NCI-H146 (cell line): ENCODE measurements at regions not wholly inside any gene's neighbourhood (a gene's known extent, or its start where the extent isn't known, plus 50 kb on each side); places are given as distances from the start of the nearest gene placed in this dataset.
A peak's percentile ranks its signal among the peaks of the same experiment; 100 is the strongest.

Experiments
- DNase-seq: peaks from one replicate; lab custom pipeline; 2025; lab: John Stamatoyannopoulos, UW

DNA sequence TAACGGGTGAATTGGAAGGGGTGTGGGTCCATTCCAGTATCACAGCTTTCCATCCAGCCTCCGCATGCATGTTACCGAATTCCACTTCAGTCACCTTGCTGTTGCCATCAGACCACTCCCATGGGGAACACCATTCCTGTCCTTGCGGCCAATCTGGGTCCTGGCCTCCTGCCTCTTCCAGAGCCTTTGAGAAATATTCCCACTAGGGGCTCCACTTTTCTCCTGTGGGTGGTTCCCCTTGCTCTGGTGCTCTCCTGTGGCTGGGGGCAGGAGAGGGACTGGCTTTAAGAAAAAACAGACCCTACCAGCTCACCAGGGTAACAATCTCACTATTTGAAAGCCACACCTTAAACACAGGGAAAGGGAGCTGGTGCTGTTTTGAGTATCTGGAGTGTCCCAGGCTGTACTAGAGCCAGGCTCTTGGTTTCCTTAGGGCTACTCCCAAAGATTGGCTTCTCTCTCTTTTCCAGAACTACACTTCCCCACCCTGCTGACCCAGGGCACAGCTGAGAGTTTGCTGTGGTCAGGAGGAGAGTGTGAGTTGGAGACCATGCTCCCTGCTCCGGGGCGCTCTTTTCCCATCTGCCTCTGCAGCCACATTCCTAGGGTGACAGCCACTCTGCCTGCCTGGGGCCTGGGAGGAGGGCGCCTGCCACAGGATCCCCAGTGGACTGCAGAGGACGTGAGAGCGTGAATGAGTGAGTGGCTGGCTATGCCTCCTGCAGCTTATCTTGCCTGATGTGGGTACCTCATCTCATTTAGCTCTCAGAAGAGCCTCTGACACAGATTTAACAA lies 460.8 kb upstream of the HS6ST1 start:
- no peak for DNase-seq

DNA sequence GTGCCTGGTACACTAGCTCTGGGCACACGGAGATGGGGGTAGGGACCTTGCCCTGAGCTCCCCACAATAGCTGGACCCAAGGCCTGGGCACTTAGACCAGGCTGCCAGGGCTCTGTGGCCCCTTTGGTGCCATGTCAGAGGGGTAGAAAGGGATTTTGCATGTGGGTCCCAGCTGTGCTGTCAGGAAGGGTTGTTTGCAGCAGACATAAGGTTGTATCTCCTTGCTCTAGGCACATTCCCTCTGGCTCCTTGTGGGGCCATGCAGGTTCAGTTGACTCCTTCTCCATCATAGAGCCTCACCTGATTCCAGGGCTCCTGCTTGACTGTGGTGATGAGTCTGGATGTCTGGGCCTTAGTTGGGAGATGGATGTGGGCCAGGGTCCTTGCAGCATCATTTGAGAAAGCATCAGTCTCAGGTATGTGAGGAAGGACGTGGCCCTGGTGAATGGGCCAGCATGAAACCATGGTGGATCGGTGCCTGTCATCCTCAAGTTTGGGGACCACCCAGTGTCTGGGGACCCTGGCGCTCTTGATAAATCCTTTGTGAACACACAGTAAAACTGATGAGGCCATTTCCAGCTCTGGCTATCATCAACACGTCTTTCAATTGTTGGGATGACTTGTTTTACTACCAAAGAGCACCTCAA lies 461.9 kb upstream of the HS6ST1 start:
- no peak for DNase-seq

DNA sequence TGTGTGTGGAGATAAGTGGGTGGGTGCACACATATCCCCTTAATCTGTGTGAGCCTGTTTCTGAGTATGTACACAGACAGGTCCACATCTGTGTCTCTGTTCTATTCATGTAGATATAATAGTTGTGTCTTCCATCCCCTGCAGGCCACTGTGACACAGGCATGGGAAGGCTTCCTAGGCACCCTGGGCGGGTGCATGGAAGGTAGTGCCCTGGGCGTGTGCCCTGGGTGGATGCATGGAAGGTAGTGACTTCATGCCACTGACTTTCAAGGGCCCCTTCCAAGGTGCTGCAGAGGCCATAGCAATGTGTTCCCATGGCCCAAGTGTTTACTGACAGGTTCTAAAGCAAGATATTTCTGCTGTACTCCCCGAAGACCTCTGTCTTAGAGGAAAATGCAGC lies 462.5 kb upstream of the HS6ST1 start:
- no peak for DNase-seq

DNA sequence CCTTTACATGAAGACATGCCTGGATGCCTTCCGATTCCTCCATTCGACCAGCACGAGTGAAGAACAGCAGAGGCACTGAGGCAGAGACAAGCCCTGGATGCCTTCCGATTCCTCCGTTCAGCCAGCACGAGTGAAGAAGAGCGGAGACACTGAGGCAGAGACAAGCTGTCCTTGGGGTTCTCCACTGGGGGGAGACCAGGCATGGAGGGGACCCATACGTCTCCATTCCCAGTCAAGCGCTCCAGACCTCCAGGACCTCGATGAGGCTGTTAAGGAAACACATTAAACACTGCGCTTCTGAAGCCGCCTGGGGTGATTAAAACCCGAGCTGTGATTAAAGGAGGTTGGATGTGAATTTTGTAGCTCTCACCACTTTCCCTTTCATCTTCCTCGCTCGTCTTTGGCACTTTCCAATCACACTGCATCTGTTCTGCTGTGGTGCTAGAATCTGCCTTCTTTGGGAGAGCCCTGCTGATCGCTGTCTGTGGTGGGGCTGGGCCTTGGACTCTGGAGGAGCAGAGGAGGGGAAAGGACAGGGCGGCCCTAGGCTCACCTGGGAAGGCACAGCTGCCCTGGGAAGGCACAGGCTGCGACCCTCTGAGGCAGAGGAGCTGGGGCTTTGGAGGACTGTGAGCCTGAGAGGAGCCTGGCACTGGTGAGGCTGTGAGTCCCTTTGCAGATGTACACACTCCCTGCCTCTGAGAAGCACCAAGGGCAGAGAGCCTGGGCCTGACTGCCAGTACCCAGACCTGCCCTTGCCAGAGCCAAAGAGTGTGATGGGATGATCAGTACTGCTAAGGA lies 463.1 kb upstream of the HS6ST1 start:
- no peak for DNase-seq

DNA sequence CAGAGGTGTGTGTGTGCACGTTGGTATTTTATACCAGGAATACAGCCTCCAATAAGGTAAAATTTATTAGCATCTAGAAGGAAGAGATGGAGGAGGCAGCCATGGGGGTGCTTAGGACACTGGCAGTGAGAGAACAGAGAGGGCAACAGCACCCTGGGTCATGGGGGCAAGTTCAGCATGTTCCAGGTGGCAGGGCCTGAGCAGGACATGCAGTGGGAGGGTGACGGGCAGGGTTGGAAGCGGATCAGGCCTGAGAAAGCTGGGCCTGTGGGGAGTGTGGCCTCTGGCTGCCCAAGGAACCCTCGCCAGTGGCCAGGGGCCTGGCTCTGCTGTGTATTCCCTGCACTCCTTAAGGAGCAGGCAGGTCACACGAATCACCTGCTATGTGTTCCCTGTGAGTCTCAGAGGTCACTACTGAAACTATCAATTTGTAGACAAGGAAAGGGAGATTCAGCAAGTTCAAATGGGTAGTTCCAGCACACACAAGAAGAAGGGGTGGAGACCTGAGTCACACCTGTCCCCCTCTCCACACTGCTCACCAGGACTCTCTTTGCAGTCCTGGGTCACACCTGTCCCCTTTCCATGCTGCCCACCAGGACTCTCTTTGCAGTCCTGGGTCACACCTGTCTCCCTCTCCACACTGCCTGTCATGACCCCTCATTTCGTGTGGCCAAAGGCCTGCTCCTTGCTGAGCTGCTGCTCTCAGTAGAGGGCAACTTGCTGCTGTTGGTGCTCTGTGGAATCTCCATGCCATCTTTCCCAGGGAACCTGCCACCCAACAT lies 463.9 kb upstream of the HS6ST1 start:
- DNase-seq = no peak

DNA sequence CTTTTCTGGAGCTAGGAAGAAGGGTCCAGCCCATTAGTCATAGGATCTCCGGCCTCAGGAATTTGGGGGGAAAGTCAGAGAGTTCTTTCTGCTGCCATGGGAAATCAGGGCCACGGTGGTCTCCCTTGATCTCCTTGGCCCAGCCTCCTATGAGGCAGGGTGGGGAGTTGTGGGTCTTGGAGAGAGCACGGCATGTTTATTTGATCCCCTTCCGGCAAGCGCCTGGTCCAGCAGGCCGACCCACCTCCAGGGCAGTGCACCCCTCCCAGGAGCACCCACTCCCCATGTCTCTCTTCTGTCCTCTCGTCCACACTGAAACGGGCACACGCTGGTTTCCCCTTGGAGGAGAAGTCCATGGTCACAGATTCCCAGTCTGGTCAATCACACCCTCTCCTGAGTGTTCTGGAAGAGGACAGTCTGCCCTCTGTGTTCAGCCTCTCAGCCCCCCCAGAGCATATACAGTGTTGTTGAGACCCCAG lies 464.6 kb upstream of the HS6ST1 start:
- DNase-seq = no peak

DNA sequence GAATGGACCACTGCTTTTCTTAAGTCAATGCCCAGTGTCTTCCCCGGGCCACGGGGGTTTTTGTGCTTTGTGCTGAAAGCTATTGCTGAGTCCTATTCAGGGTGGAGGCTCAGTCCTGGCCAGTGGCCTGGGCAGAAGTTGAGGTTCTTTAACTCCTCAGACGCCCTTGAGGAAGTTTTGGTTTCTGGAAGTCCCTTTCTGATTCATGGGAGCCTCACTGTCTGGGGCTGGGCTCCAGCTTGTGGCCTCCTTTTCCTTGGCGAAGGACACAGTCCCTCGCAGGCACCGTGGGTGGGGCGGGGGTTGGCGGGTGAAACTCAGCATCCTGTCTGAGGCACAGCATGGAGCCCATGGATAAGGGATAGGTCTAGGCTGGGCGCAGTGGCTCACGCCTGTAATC lies 465.2 kb upstream of the HS6ST1 start:
- DNase-seq = no peak

DNA sequence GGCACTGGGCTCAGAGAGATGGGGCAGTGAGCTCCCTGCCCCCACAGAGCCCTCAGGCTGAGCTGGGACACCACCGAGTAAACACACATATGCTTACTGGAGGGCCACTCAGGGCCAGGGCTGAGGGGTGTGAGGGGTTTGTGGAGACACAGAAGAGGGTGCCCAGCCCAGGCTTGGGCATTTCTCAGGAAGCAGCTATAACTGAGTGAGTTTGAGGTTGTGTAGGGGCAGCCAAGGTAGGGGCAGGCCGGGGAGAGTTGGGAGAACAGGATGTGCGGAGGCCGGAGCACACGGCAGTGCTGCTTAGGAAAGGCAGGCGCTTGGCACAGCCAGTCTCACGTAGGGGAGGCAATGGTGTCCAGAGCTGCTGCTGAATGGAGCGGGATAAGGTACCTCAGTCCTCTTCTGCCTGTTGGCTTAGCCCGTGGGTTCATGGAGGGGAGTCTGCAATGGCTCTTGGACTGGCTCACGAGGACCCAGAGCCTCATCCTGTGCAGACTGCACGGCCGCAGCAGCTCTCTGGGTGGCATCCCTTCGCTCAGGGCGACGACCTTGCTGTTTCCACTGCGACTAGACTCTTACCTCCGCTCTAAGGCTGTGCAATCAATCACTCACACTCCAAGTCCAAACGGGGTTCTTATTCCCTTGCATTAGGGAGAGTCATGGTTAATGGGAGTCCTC lies 466.1 kb upstream of the HS6ST1 start:
- DNase-seq = no peak

DNA sequence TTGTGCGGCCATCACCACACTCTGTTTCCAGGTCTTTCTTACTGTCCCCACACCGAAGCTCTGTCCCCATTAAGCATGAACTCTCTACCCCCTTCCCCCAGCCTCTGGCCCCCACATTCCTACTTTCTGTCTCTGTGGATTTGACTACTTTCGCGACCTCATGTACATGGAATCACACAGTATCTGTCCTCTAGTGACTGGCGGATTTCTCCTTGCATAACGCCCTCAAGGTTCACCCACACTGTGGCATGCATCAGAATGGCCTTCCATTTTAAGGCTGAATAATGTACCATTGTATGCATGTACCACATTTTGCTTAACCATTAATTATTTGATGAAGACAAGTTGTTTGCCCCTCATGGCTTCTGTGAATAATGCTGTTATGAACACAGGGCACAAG lies 467.6 kb upstream of the HS6ST1 start:
- no peak for DNase-seq

DNA sequence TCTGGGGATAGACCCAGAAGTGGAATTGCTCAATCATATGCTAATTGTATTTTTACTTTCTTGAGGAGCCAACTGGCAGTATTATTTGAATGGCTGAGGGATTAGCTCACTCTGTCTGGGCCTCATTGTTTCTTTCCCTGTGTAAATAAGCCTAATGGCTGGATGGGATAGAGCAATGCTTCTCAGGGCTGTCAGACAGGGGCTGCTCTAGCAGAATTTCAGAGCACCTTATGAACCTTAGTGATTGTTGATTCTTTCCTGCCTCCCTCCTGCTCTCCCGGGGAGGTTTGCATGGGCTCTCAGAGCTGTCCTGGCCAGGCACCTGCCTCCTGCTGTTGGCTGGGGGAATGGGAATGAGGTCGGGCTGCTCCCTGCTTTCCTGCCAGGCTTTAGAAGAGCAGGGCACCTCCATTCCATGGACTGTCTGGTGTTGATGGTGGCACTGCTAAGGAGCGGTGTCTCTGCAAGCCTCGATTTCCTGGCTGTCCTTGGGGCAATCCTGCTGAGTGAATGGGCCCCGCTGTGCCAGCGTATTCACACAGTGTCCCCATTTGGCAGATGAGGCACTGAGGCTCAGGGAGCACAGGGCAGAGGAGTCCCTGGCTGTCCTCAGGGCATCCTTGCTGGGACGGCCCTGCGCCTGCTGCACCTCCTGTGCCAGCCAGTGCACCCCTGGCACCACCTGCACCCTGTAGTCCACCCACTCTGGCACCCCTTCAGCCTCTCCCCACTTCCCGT lies 468.2 kb upstream of the HS6ST1 start:
- DNase-seq = peak; percentile 12

DNA sequence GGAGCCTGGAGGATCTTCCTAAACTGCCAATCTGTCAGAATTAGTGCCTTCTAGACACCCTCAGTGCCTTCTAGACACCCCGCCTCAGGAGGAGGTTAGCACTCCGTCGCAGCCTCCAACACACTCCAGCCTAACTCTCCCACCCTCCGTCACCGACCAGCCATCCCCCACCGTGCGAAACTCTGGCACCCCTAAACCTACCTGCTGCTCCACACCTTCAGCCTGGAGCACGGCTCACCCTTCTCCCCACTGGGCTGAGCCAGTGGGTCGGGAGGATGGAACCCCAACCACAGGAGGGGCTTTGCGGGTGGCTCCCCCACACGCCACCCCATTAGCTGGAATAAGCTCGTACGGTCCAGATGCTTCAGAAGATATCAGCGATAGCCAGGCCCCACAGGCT lies 468.9 kb upstream of the HS6ST1 start:
- DNase-seq = no peak

DNA sequence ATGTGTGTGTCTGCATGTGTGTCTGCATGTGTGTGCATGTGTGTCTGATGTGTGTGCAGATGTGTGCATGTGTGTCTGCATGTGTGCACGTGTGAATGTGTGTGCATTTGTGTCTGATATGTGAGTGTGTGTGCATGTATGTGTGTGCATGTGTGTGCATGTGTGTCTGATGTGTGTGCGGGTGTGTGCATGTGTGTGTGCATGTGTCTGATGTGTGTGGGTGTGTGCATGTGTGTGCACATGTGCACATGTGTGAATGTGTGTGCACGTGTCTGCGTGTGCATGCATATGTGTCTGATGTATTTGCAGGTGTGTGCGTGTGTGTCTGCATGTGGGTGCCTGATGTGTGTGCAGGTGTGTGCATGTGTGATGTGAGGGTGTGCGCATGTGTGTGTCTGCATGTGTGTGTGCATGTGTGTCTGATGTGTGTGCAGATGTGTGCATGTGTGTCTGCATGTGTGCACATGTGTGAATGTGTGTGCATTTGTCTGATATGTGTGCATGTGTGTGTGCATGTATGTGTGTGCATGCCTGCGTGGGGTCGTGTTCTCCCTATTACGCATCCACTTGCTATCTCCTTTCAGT lies 470.1 kb upstream of the HS6ST1 start:
- no peak for DNase-seq

DNA sequence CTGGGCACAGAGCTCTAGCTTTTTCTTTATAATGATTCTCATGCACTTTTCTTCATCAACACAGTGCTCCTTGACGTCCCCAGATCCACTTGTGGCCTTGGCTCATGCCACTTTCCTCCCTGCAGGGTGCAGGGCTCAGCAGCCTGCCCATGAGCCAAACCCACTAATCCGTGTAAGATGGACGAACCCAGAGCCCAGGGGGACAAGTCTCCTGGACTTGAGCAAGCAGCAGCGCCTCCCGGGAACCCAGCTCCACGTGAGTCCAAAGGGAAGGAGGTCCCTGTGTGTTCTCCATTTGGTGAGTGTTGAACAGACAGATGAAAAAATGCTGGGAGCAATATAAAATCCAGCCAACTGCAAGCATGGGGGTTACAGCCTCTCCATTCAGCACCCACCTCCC lies 470.6 kb upstream of the HS6ST1 start:
- DNase-seq = no peak

DNA sequence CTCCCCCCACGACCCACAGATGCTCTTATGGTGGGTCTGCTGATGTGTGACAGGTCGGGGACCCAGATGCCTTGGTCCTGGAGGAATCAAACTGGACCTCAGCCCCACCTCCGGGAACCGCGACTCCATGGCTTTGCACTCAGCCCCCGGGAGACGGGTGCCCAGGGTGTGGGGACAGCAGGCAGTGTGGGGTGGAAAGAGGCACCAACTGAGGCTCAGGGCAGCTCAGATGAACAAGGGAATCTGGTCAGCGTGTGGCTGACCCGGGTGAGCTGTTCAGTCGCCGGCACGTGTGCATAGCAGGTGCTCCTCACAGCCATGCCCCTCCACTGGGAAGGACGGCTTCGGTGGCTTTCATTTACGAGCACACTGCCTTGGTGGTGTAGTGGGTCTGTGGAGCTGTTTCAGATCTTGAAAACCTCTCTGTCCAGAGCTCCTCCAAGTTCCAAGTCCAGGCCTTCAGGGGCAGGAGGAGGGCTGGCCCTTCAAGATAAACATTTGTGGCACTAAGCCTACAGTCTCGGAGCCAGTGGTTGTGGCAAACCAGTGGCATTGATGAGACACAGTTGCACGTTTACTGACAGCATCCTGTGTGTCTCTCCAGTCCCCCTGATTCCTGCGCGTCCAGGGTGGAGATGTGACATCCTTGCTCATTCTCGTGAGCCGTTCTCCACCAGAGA lies 471.2 kb upstream of the HS6ST1 start:
- DNase-seq = no peak

DNA sequence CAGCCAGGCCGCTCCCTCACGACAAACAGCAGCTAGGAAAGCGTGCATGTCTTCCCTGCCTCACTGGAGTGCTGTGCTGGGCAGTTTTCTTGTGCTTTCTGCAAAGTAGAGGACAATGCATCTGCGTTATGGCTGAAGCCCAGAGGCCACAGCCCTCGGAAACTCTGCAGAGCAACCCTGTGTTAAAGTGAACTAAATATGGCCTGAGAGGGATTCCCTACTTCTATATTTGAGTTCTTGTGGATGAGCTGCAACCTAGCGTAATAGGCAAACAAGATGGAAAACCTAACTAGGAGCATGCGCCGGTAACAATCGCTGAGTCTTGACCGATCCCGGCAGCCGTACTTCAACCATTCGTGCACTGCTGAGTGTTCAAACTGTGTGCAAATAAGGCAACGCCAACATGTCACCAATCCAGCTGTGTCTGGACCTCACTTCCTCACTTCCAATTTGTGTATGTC lies 471.9 kb upstream of the HS6ST1 start:
- DNase-seq = no peak

DNA sequence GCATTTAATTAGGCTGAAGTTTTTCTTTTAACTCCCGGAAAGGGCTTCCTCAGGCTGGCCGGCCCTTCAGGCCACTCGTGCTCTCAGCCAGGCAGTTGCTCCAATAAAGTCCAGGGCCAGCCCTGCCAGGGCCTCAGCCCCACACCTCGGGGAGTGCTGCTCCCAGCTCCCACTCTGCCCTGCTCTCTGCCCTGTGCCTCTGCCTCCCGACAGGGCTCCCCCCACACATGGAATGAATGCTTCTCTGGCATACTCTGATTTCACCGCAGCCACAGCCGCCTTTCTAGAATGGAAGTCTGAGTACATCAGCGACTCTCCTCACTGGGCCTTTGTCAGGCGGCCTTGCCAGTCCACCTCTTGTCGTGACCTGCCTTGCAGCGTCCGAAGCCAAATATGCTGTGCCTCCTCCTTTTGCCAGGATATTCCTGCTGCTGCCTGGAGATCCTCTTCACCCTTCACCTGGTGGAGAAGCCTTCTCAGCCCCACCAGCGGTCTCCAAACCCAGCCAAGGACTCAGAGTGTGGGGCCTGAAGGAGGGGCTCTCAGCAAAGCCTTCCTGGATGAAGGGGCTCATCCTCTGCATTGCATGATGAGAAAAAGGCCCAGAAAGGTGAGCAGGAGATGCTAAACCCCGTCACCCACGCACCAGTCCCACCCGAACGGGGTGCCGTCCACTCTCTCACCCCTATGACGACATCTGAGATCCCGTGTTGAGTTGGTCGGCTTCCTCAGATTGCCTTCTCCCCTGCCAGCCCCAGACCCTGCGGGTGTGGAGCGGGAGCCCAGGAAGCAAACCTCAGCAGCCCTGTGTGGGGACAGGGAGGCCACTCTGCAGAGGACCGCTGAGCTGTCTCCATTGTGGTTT lies 472.7 kb upstream of the HS6ST1 start:
- DNase-seq = no peak

DNA sequence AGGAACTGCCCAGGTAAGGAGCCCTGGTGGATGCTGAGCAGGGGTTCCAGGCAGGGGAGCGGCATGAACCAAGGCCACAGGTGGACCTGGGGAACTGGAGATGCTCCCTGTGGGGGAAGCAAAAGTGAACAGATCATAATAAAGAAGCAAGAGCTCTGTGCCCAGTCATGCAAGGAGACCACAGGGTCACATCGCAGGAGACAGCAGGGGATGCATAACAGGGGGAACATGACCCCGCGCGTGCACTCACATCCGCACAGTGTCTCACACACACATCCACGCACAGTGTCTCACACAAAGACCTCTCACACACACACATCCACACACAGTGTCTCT lies 473.3 kb upstream of the HS6ST1 start:
- DNase-seq = no peak

DNA sequence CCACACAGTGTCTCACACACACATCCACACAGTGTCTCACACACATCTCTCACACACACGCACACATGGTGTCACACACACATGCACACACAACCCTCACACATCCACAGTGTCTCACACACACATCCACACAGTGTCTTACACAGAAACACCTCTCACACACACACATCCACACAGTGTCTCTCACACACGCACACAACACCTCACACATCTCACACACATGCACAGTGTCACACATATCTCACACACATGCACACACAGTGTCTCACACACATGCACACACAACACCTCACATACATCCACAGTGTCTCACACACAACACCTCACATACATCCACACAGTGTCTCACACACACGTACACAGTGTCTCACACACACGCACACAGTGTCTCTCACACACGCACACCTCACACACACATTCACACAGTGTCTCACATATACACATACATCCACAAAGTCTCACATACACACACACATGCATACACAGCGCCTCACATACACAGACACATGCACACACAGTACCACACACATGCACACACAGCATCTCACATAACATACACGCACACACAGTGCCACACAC lies 473.9 kb upstream of the HS6ST1 start:
- no peak for DNase-seq

DNA sequence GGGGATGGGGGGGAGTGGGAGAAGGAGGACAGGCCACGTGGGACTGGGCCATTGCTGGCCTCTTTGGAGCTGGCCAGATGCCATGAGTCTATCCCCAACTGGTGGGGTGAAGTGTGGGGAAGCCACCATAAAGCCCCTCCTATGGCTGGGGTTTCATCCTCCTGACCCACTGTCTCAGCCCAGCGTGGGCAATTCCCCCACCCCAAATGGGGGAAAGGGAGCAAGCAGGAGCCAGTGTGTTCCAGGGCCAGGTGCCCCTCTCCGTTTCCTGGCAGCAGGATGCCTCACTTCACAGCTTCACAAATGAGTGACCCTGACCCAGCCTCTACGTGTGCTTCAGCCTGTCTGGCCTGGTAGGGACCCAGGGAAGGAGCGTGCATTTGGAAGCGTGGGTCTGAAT lies 474.7 kb upstream of the HS6ST1 start:
- no peak for DNase-seq
